Mesendoderm (in vitro differentiated cells): ENCODE measurements at regions not wholly inside any gene's neighbourhood (a gene's known extent, or its start where the extent isn't known, plus 50 kb on each side); places are given as distances from the start of the nearest gene placed in this dataset.

ENCODE experiments used
- DNase-seq: peaks from one replicate; pipeline ENCODE4 v3.0.0; 2013
- H2AK5ac ChIP-seq: 2 replicates; pipeline ENCODE4 v1.6.1; 2013; ENCODE audit warnings: low read length, inconsistent platforms
- H2BK120ac ChIP-seq: 2 replicates; pipeline ENCODE4 v1.6.1; 2013; ENCODE audit warnings: low read depth, mild to moderate bottlenecking, low read length, moderate library complexity, mixed read lengths
- H2BK15ac ChIP-seq: replicated peaks from 2 replicates; pipeline ENCODE4 v1.6.1; 2013; ENCODE audit warnings: low read depth, mild to moderate bottlenecking, moderate library complexity
- H2BK5ac ChIP-seq: 2 replicates; pipeline ENCODE4 v1.6.1; 2013; ENCODE audit warnings: low read length, inconsistent platforms
- H3K18ac ChIP-seq: 2 replicates; pipeline ENCODE4 v1.6.1; 2013; ENCODE audit warnings: mild to moderate bottlenecking, low read length, mixed read lengths
- H3K23ac ChIP-seq: one replicate; pipeline ENCODE4 v1.6.1; 2013; ENCODE audit warnings: low read length
- H3K27ac ChIP-seq: 2 replicates; pipeline ENCODE4 v1.5.1; 2013; ENCODE audit warnings: low read depth, mild to moderate bottlenecking, inconsistent platforms, low read length, moderate library complexity
- H3K27me3 ChIP-seq: 2 replicates; pipeline ENCODE4 v1.6.1; 2013; ENCODE audit warnings: low read length, control low read depth, mild to moderate bottlenecking, inconsistent platforms; ENCODE audit not compliant: insufficient read depth, poor library complexity
- H3K36me3 ChIP-seq: 2 replicates; pipeline ENCODE4 v1.6.1; 2013; ENCODE audit warnings: low read length, inconsistent platforms; ENCODE audit not compliant: control insufficient read depth, insufficient read depth
- H3K4ac ChIP-seq: one replicate; pipeline ENCODE4 v1.6.1; 2013; ENCODE audit warnings: low read depth, mild to moderate bottlenecking, low read length, moderate library complexity
- H3K4me1 ChIP-seq: 2 replicates; pipeline ENCODE4 v1.6.1; 2013; ENCODE audit warnings: low read depth, low read length, inconsistent platforms; ENCODE audit not compliant: control insufficient read depth
- H3K4me2 ChIP-seq: 2 replicates; pipeline ENCODE4 v1.6.1; 2013; ENCODE audit warnings: low read length
- H3K4me3 ChIP-seq: 2 replicates; pipeline ENCODE4 v1.5.1; 2013; ENCODE audit warnings: mild to moderate bottlenecking, low read length
- H3K56ac ChIP-seq: one replicate; pipeline ENCODE4 v1.6.1; 2013; ENCODE audit warnings: low read length
- H3K79me1 ChIP-seq: 2 replicates; pipeline ENCODE4 v1.6.1; 2013; ENCODE audit warnings: low read length, inconsistent platforms
- H3K79me2 ChIP-seq: 2 replicates; pipeline ENCODE4 v1.6.1; 2013; ENCODE audit warnings: mild to moderate bottlenecking, low read length; ENCODE audit not compliant: control insufficient read depth, insufficient read depth
- H3K9ac ChIP-seq: 2 replicates; pipeline ENCODE4 v1.6.1; 2013; ENCODE audit warnings: low read length, inconsistent platforms
- H4K5ac ChIP-seq: one replicate; pipeline ENCODE4 v1.6.1; 2013; ENCODE audit warnings: low read length
- H4K8ac ChIP-seq: one replicate; pipeline ENCODE4 v1.6.1; 2013; ENCODE audit warnings: low read depth, mild to moderate bottlenecking, control low read depth, low read length, moderate library complexity
- WGBS: extraction: QIAGEN DNeasy Blood & Tissue Kit; methylation state at CpG from one replicate; pipeline ENCODE4 v1.1.7; 2013; ENCODE audit warnings: low lambda C conversion rate, missing lambda C conversion rate; ENCODE audit not compliant: insufficient coverage; ENCODE audit errors: extremely low coverage; 5-methylcytosine and 5-hydroxymethylcytosine counted together

DNA sequence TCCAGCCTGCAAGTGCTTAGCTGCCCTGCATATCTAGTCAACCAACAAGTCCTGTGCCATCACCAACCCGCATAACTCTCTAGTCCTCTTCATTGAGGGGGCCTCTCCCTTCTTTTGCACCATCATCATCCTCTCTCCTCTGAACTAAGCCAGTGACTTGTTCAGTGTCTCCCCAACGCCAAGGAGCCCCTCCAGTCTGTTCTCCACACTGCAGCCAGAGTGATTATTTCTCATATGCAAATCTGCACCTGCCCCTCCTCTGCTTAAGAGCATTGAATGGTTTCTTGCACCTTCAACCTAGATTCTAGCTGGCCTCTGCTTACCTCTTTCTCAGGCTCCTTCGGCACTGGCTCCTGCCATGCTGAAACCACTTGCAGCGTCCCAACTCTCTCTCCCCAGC is 141.8 kb downstream of the FAM161A start:
- H3K9ac ChIP-seq = no peak overlapping the region
- no peaks in the 10 kb centered on the region for H3K36me3 ChIP-seq
- H3K79me1 ChIP-seq = no peaks in the 10 kb centered on the region
- no peak overlapping the region for H3K4me3 ChIP-seq
- DNase-seq = no peak
- H2BK15ac ChIP-seq = no peak overlapping the region
- H2BK120ac ChIP-seq = no peak overlapping the region
- H3K79me2 ChIP-seq = no peaks in the 10 kb centered on the region
- WGBS = no CpG with 5 or more reads among the region's 4 CpGs
- no peaks in the 10 kb centered on the region for H3K27me3 ChIP-seq
- no peak overlapping the region for H3K27ac ChIP-seq
- no peak overlapping the region for H4K8ac ChIP-seq
- no peaks in the 10 kb centered on the region for H3K4me1 ChIP-seq
- no peak overlapping the region for H3K4me2 ChIP-seq
- no peak overlapping the region for H3K23ac ChIP-seq
- no peak overlapping the region for H3K56ac ChIP-seq
- H3K18ac ChIP-seq = no peak overlapping the region
- no peak overlapping the region for H4K5ac ChIP-seq
- H2BK5ac ChIP-seq = no peak overlapping the region
- no peak overlapping the region for H2AK5ac ChIP-seq
- H3K4ac ChIP-seq = no peak overlapping the region

DNA sequence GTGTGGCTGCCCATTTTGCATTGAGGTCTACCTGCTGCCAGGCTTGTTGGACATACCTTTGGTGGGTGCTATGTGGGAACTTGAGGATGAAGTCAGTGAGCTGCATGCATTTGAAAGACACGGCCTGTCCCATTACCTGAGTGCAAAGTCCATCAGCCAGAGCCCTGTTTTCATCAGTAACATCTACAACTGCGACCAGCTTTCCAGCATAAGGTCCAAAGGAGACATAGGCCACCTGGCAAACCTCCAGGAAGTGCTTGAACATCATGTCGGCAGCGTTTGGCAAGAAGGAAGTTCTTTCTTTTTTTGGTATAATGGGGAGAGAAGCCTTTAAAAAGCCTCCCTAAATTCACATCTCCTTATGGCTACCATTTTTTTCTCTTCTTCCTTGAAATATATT is 143.1 kb downstream of the FAM161A start:
- H2BK15ac ChIP-seq = no peak overlapping the region
- no peak overlapping the region for H3K23ac ChIP-seq
- no peaks in the 10 kb centered on the region for H3K4me1 ChIP-seq
- no peak overlapping the region for H3K56ac ChIP-seq
- H3K27me3 ChIP-seq = no peaks in the 10 kb centered on the region
- H2BK5ac ChIP-seq = no peak overlapping the region
- no peak overlapping the region for H3K4ac ChIP-seq
- no peak overlapping the region for H3K27ac ChIP-seq
- H2AK5ac ChIP-seq = no peak overlapping the region
- no peak overlapping the region for H2BK120ac ChIP-seq
- no peak overlapping the region for H3K4me3 ChIP-seq
- no peak overlapping the region for H3K18ac ChIP-seq
- no peak overlapping the region for H4K8ac ChIP-seq
- no peak overlapping the region for H3K9ac ChIP-seq
- no peak overlapping the region for H3K4me2 ChIP-seq
- WGBS = no CpG with 5 or more reads among the region's 4 CpGs
- no peaks in the 10 kb centered on the region for H3K79me1 ChIP-seq
- no peak for DNase-seq
- H3K79me2 ChIP-seq = no peaks in the 10 kb centered on the region
- no peaks in the 10 kb centered on the region for H3K36me3 ChIP-seq
- no peak overlapping the region for H4K5ac ChIP-seq

DNA sequence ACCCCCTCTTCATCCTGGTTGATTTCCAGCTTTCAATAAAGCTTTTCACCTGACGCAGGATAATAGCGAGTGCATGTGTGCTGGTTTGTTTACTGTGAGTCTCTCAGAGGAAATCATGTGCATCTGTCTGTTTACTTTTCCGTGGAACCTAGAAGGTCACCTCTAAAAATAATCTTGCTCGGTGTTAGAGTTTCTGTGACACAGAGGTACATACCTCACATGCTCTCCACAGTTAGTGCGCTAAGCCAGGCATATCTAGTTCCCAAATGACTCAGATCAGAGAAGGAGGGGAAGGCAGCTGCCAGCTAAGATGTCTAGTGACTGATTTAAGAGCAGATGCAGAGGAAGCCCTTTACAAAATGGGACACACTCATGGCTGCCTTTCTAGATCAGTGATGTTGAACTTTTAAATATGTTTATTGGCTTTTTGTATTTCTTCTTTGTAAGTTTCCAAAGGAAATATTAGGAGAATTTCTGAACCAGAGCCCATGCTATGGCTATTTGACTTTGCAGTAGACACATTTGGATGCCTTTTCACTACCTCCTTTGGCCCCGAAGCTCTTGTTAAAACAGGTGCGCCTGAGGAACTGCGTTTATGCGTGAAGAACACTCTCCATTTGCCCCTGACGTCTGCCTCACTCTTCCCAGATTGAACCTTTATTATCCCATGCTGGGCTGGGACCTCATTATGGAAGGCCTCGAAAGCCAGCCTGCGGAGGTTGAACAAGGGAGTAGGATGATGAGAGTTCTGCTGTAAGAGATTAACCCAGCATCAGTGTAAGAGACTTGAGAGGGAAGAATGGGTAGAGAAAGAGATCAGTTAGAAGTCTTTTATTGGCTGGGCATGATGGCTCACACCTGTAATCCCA is 145.6 kb downstream of the FAM161A start:
- Histone ChIP-seq H3K56ac (no peak overlapping the region), H3K79me2 (no peaks in the 10 kb centered on the region), H3K79me1 (no peaks in the 10 kb centered on the region), H4K8ac (no peak overlapping the region), H3K4me1 (no peaks in the 10 kb centered on the region), H3K18ac (no peak overlapping the region), H4K5ac (no peak overlapping the region), H3K23ac (no peak overlapping the region), H3K4me2 (no peak overlapping the region), H3K4ac (no peak overlapping the region), H3K27me3 (no peaks in the 10 kb centered on the region), H3K4me3 (no peak overlapping the region), H2BK5ac (no peak overlapping the region), H2BK120ac (no peak overlapping the region), H2AK5ac (no peak overlapping the region), H3K27ac (no peak overlapping the region), H3K9ac (no peak overlapping the region), H3K36me3 (no peaks in the 10 kb centered on the region), H2BK15ac (no peak overlapping the region)
- WGBS = no CpG with 5 or more reads among the region's 12 CpGs
- no peak for DNase-seq

GRCh38 chr2:61705625-61706024 is 148.2 kb downstream of the FAM161A start:
- Histone ChIP-seq H3K4ac (no peak overlapping the region), H2BK15ac (no peak overlapping the region), H3K79me2 (no peaks in the 10 kb centered on the region), H3K18ac (no peak overlapping the region), H3K79me1 (no peaks in the 10 kb centered on the region), H2BK120ac (no peak overlapping the region), H3K27ac (no peak overlapping the region), H3K56ac (no peak overlapping the region), H4K5ac (no peak overlapping the region), H3K4me3 (no peak overlapping the region), H3K9ac (no peak overlapping the region), H4K8ac (no peak overlapping the region), H2AK5ac (no peak overlapping the region), H3K23ac (no peak overlapping the region), H3K36me3 (no peaks in the 10 kb centered on the region), H3K4me2 (no peak overlapping the region), H3K4me1 (no peaks in the 10 kb centered on the region), H3K27me3 (no peaks in the 10 kb centered on the region), H2BK5ac (no peak overlapping the region)
- no peak for DNase-seq
- no CpG with 5 or more reads among the region's 5 CpGs for WGBS

GRCh38 chr2:61704364-61704763 is 149.5 kb downstream of the FAM161A start:
- H2BK120ac ChIP-seq = no peak overlapping the region
- WGBS = no CpG with 5 or more reads among the region's 2 CpGs
- H3K23ac ChIP-seq = no peak overlapping the region
- no peak overlapping the region for H2BK15ac ChIP-seq
- no peak overlapping the region for H3K4me2 ChIP-seq
- H3K79me1 ChIP-seq = no peaks in the 10 kb centered on the region
- H3K4me3 ChIP-seq = no peak overlapping the region
- H3K18ac ChIP-seq = no peak overlapping the region
- no peak overlapping the region for H2AK5ac ChIP-seq
- H2BK5ac ChIP-seq = no peak overlapping the region
- no peaks in the 10 kb centered on the region for H3K79me2 ChIP-seq
- no peaks in the 10 kb centered on the region for H3K36me3 ChIP-seq
- no peak overlapping the region for H4K5ac ChIP-seq
- no peak overlapping the region for H3K56ac ChIP-seq
- DNase-seq = peak; percentile 6
- no peak overlapping the region for H4K8ac ChIP-seq
- no peaks in the 10 kb centered on the region for H3K27me3 ChIP-seq
- no peaks in the 10 kb centered on the region for H3K4me1 ChIP-seq
- H3K9ac ChIP-seq = no peak overlapping the region
- H3K4ac ChIP-seq = no peak overlapping the region
- H3K27ac ChIP-seq = no peak overlapping the region

DNA sequence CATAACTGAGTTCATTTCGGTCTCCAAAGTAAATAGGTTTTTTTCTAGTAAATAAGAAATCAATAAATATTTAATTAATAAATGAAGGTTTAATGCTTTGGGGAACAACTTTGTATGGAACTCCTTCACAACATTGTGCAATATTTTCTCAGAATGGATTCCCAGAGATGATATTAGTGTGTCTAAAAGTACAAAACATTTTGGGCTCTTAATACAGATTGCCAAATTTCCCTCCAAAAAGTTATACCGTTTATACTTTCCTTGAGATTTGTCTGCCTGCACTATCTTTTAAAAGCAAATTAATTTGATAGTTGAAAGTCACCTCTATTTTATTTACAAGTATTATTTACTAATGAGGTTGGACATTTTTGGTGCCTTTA is 151.8 kb downstream of the FAM161A start:
- no peak for DNase-seq
- no peak overlapping the region for H3K4ac ChIP-seq
- no peak overlapping the region for H3K4me3 ChIP-seq
- H2BK15ac ChIP-seq = no peak overlapping the region
- H3K79me2 ChIP-seq = no peaks in the 10 kb centered on the region
- H2BK5ac ChIP-seq = no peak overlapping the region
- H3K56ac ChIP-seq = no peak overlapping the region
- H3K36me3 ChIP-seq = no peaks in the 10 kb centered on the region
- H3K18ac ChIP-seq = no peak overlapping the region
- H3K27ac ChIP-seq = no peak overlapping the region
- H3K27me3 ChIP-seq = no peaks in the 10 kb centered on the region
- WGBS = no CpG with 5 or more reads among the region's 2 CpGs
- no peak overlapping the region for H4K5ac ChIP-seq
- no peak overlapping the region for H3K4me2 ChIP-seq
- H3K4me1 ChIP-seq = no peaks in the 10 kb centered on the region
- H2AK5ac ChIP-seq = no peak overlapping the region
- no peak overlapping the region for H3K23ac ChIP-seq
- H4K8ac ChIP-seq = no peak overlapping the region
- no peak overlapping the region for H2BK120ac ChIP-seq
- H3K79me1 ChIP-seq = no peaks in the 10 kb centered on the region
- H3K9ac ChIP-seq = no peak overlapping the region
